Trophoblast cell (in vitro differentiated cells and primary cell): ENCODE measurements at regions not wholly inside any gene's neighbourhood (a gene's known extent, or its start where the extent isn't known, plus 50 kb on each side); places are given as distances from the start of the nearest gene placed in this dataset.

ENCODE experiments used
- DNase-seq, 2 donors: peaks; one replicate each; pipeline ENCODE4 v3.0.0-alpha.2; 2016
- H2AFZ ChIP-seq: 2 replicates; pipeline ENCODE4 v1.6.1; 2013; ENCODE audit warnings: low read length, moderate library complexity, mild to moderate bottlenecking; ENCODE audit not compliant: insufficient read depth, poor library complexity
- H2AK5ac ChIP-seq: 2 replicates; pipeline ENCODE4 v1.6.1; 2013; ENCODE audit warnings: mild to moderate bottlenecking, low read length
- H2BK120ac ChIP-seq: 2 replicates; pipeline ENCODE4 v1.6.1; 2013; ENCODE audit warnings: low read length, mild to moderate bottlenecking, moderate library complexity; ENCODE audit not compliant: insufficient read depth, poor library complexity
- H2BK12ac ChIP-seq: 2 replicates; pipeline ENCODE4 v1.6.1; 2013; ENCODE audit warnings: mild to moderate bottlenecking, low read length, moderate library complexity
- H2BK5ac ChIP-seq: 2 replicates; pipeline ENCODE4 v1.6.1; 2013; ENCODE audit warnings: low read length, low read depth, moderate library complexity, mild to moderate bottlenecking; ENCODE audit not compliant: poor library complexity
- H3K14ac ChIP-seq: 2 replicates; pipeline ENCODE4 v1.6.1; 2013; ENCODE audit warnings: mild to moderate bottlenecking, low read length
- H3K18ac ChIP-seq: 2 replicates; pipeline ENCODE4 v1.6.1; 2013; ENCODE audit warnings: mild to moderate bottlenecking, low read length
- H3K23ac ChIP-seq: 2 replicates; pipeline ENCODE4 v1.6.1; 2013; ENCODE audit warnings: low read length
- H3K27ac ChIP-seq: 2 replicates; pipeline ENCODE4 v1.5.1; 2013; ENCODE audit warnings: low read depth, mild to moderate bottlenecking, inconsistent platforms, low read length, moderate library complexity
- H3K27me3 ChIP-seq: 2 replicates; pipeline ENCODE4 v1.6.1; 2013; ENCODE audit warnings: inconsistent platforms, mild to moderate bottlenecking, low read length, moderate library complexity; ENCODE audit not compliant: insufficient read depth
- H3K36me3 ChIP-seq, 2 experiments: 1 replicate in 1 of 2; 2 replicates in 1 of 2; pipeline ENCODE4 v1.6.1; 2013; ENCODE audit warnings: low read length in 2 of 2, mild to moderate bottlenecking in 2 of 2, moderate library complexity in 1 of 2; ENCODE audit not compliant: insufficient read depth in 2 of 2, control insufficient read depth in 1 of 2
- H3K4ac ChIP-seq: 2 replicates; pipeline ENCODE4 v1.6.1; 2013; ENCODE audit warnings: low read depth, mild to moderate bottlenecking, low read length, moderate library complexity
- H3K4me1 ChIP-seq, 2 experiments: 1 replicate in 1 of 2; 2 replicates in 1 of 2; pipeline ENCODE4 v1.6.1; 2013; ENCODE audit warnings: low read length in 2 of 2, mild to moderate bottlenecking in 2 of 2, moderate library complexity in 1 of 2; ENCODE audit not compliant: insufficient read depth in 2 of 2, control insufficient read depth in 1 of 2
- H3K4me2 ChIP-seq: 2 replicates; pipeline ENCODE4 v1.6.1; 2013; ENCODE audit warnings: inconsistent platforms, mild to moderate bottlenecking, low read length, moderate library complexity
- H3K4me3 ChIP-seq: 2 replicates; pipeline ENCODE4 v1.5.1; 2013; ENCODE audit warnings: mild to moderate bottlenecking, low read depth, low read length, inconsistent platforms
- H3K79me1 ChIP-seq: one replicate; pipeline ENCODE4 v1.6.1; 2013; ENCODE audit warnings: low read length
- H3K79me2 ChIP-seq: 2 replicates; pipeline ENCODE4 v1.6.1; 2013; ENCODE audit warnings: low read length, mild to moderate bottlenecking; ENCODE audit not compliant: control insufficient read depth, insufficient read depth, poor library complexity
- H3K9ac ChIP-seq: 2 replicates; pipeline ENCODE4 v1.6.1; 2013; ENCODE audit warnings: mild to moderate bottlenecking, low read length
- H3K9me3 ChIP-seq: 2 replicates; pipeline ENCODE4 v1.6.1; 2013; ENCODE audit warnings: low read depth, mild to moderate bottlenecking, control low read depth, inconsistent platforms, low read length; ENCODE audit not compliant: insufficient read depth
- H4K12ac ChIP-seq: 2 replicates; pipeline ENCODE4 v1.6.1; 2013; ENCODE audit warnings: low read depth, mild to moderate bottlenecking, low read length, moderate library complexity
- H4K8ac ChIP-seq: 2 replicates; pipeline ENCODE4 v1.6.1; 2013; ENCODE audit warnings: low read depth, mild to moderate bottlenecking, low read length, moderate library complexity
- H4K91ac ChIP-seq: one replicate; pipeline ENCODE4 v1.6.1; 2013; ENCODE audit warnings: low read depth, mild to moderate bottlenecking, low read length, moderate library complexity
- WGBS: extraction: QIAGEN DNeasy Blood & Tissue Kit; methylation state at CpG from one replicate; pipeline ENCODE4 v1.1.7; 2013; ENCODE audit warnings: missing lambda C conversion rate; ENCODE audit not compliant: insufficient read length, insufficient coverage; ENCODE audit errors: extremely low coverage; 5-methylcytosine and 5-hydroxymethylcytosine counted together

DNA sequence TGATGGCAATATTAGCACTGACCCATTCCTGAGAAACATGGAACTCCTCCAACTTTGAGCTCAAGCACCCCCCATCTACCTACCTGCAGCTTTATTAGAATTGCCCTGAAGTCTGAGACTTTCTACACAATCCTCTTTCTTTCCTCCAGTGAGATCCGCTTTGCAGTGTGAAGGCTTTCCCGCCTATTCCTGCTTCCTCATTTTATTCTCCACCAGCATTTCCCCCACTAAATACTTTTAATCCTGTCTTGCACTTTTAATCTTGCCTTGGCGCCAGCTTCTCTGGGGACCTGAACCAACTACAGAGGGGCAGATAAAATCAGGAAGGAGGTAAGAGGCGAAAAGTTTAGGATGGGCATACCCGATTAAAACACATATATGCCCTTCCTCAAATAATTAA is 178.1 kb upstream of the PRDM1 start:
- no peak overlapping the region for H3K4me3 ChIP-seq
- no peak overlapping the region for H4K91ac ChIP-seq
- no peak overlapping the region for H3K23ac ChIP-seq
- no peak overlapping the region for H3K4me2 ChIP-seq
- H3K79me1 ChIP-seq, result no peaks in the 10 kb centered on the region
- DNase-seq, result no peak
- no peak overlapping the region for H4K8ac ChIP-seq
- H3K36me3 ChIP-seq, result no peaks in the 10 kb centered on the region
- H2BK120ac ChIP-seq, result no peak overlapping the region
- no peak overlapping the region for H2AFZ ChIP-seq
- H3K4ac ChIP-seq, result no peak overlapping the region
- no peak overlapping the region for H3K9ac ChIP-seq
- H3K27ac ChIP-seq, result no peak overlapping the region
- H3K4me1 ChIP-seq, result no peaks in the 10 kb centered on the region
- H2AK5ac ChIP-seq, result no peak overlapping the region
- no peak overlapping the region for H4K12ac ChIP-seq
- H3K14ac ChIP-seq, result no peak overlapping the region
- no CpG with 5 or more reads among the region's 5 CpGs for WGBS
- H3K27me3 ChIP-seq, result no peaks in the 10 kb centered on the region
- H2BK5ac ChIP-seq, result no peak overlapping the region
- H3K18ac ChIP-seq, result no peak overlapping the region
- H3K79me2 ChIP-seq, result no peaks in the 10 kb centered on the region
- H3K9me3 ChIP-seq, result no peaks in the 10 kb centered on the region
- no peak overlapping the region for H2BK12ac ChIP-seq

DNA sequence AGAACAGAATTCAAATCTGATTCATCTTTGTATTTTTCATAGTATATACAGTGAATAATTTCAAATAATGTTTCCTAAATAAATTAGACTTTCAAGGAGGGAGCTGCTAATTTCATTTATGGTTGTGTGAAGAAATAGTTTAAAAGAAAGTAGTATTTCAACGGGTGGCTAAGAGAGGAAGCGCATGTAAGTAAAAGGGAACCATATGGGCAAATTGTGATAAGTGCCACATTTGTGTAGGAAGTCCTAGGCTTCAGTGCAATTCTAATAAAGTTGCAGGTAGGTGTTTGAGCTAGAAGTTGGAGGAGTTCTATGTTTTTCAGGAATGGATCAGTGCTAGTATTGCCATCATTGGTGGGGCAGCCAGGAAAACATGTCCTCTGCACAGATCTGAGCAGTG is 178.8 kb upstream of the PRDM1 start:
- no peak overlapping the region for H3K14ac ChIP-seq
- no peak overlapping the region for H3K4ac ChIP-seq
- no peak overlapping the region for H4K91ac ChIP-seq
- no peaks in the 10 kb centered on the region for H3K27me3 ChIP-seq
- no peak overlapping the region for H3K27ac ChIP-seq
- no peak overlapping the region for H3K4me2 ChIP-seq
- WGBS, result 100% methylated on average over 1 of the region's 2 CpGs
- H2AFZ ChIP-seq, result no peak overlapping the region
- H2BK5ac ChIP-seq, result no peak overlapping the region
- H3K23ac ChIP-seq, result no peak overlapping the region
- no peaks in the 10 kb centered on the region for H3K79me1 ChIP-seq
- no peak overlapping the region for H3K4me3 ChIP-seq
- no peaks in the 10 kb centered on the region for H3K36me3 ChIP-seq
- no peak overlapping the region for H3K9ac ChIP-seq
- no peak overlapping the region for H2BK120ac ChIP-seq
- H2BK12ac ChIP-seq, result no peak overlapping the region
- H3K18ac ChIP-seq, result no peak overlapping the region
- no peaks in the 10 kb centered on the region for H3K79me2 ChIP-seq
- DNase-seq, result no peak
- H3K9me3 ChIP-seq, result no peaks in the 10 kb centered on the region
- no peak overlapping the region for H2AK5ac ChIP-seq
- H3K4me1 ChIP-seq, result no peaks in the 10 kb centered on the region
- H4K8ac ChIP-seq, result no peak overlapping the region
- no peak overlapping the region for H4K12ac ChIP-seq

DNA sequence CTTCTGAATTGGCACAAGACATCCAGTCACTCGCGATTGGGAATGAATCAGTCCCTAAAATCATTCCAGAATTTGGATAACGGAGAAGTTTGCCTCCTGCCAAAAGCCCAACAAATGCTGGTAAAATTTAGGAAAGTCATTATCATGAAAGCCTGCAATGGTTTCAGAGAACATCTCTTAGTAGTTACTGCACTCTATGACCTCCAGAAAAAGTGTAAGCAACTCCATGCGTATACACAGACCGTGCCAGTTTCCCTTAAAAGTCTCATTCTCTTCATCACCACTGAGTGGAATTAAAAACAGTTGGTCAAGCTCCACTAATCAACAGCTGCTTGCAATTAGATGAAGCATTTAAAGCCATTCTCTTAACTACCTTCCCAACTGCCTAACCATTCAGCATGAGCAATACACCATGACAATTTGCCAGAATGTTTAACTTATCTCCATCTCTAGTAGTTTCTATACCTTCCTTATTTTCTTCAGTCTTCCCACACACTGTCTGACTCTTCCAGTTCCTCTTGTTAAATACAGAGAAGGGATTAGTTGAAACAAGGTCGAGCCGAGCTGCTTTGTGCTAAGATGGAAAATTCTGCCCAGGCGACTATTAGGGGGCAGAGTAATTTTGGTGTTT is 183.6 kb upstream of the PRDM1 start:
- DNase-seq, result no peak
- Histone ChIP-seq H3K79me2 (no peaks in the 10 kb centered on the region), H4K8ac (no peak overlapping the region), H3K4ac (no peak overlapping the region), H2AFZ (no peak overlapping the region), H2BK120ac (no peak overlapping the region), H3K9ac (no peak overlapping the region), H4K12ac (no peak overlapping the region), H2BK12ac (no peak overlapping the region), H3K18ac (no peak overlapping the region), H2AK5ac (no peak overlapping the region), H4K91ac (no peak overlapping the region), H3K23ac (no peak overlapping the region), H3K14ac (no peak overlapping the region), H3K36me3 (no peaks in the 10 kb centered on the region), H2BK5ac (no peak overlapping the region), H3K27ac (no peak overlapping the region), H3K79me1 (no peaks in the 10 kb centered on the region), H3K4me1 (no peaks in the 10 kb centered on the region), H3K27me3 (no peaks in the 10 kb centered on the region), H3K9me3 (no peaks in the 10 kb centered on the region), H3K4me3 (no peak overlapping the region), H3K4me2 (no peak overlapping the region)
- WGBS, result no CpG with 5 or more reads among the region's 8 CpGs

DNA sequence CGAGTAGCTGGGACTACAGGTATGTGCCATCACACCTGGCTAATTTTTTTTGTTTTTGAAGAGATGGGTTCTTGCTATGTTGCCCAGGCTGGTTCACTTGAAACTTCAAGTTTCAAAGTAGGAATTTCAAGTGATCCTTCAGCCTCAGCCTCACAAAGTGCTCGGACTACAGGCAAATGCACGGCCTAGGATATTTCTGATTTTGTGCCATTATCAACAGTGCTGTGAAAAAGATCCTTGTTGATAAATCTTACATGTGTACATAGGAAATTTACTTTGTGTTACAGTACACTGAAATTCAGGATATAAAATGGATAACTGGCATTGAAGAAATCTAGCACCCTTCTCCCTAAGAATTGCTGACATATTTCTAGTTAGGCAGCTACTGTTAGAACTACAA is 184.6 kb upstream of the PRDM1 start:
- Histone ChIP-seq H2BK120ac (no peak overlapping the region), H3K4ac (no peak overlapping the region), H3K23ac (no peak overlapping the region), H2BK12ac (no peak overlapping the region), H3K4me1 (peaks cover 0 to under 1% of the 10 kb centered on the region in 2 experiments), H2AK5ac (no peak overlapping the region), H3K79me2 (no peaks in the 10 kb centered on the region), H4K8ac (no peak overlapping the region), H3K36me3 (no peaks in the 10 kb centered on the region), H3K4me3 (no peak overlapping the region), H2BK5ac (no peak overlapping the region), H3K9me3 (no peaks in the 10 kb centered on the region), H3K9ac (no peak overlapping the region), H3K27me3 (no peaks in the 10 kb centered on the region), H2AFZ (no peak overlapping the region), H3K4me2 (no peak overlapping the region), H3K14ac (no peak overlapping the region), H4K91ac (no peak overlapping the region), H4K12ac (no peak overlapping the region), H3K18ac (no peak overlapping the region), H3K27ac (no peak overlapping the region), H3K79me1 (no peaks in the 10 kb centered on the region)
- no peak for DNase-seq
- no CpG with 5 or more reads among the region's 3 CpGs for WGBS
